Limb (tissue), 2 donors: ENCODE measurements at regions not wholly inside any gene's neighbourhood (a gene's known extent, or its start where the extent isn't known, plus 50 kb on each side); places are given as distances from the start of the nearest gene placed in this dataset.

ENCODE experiments used
- DNase-seq, 2 donors: peaks; one replicate each; pipeline ENCODE4 v3.0.0-alpha.2; 2016; ENCODE audit errors: extremely low spot score in 2 of 2

GRCh38 chr16:51813609-51814008, 662.5 kb upstream of the SALL1 start:
- no peak for DNase-seq

- DNase-seq = no peak
Measured at GRCh38 chr16:51812945-51813344, 661.9 kb upstream of the SALL1 start.

DNA sequence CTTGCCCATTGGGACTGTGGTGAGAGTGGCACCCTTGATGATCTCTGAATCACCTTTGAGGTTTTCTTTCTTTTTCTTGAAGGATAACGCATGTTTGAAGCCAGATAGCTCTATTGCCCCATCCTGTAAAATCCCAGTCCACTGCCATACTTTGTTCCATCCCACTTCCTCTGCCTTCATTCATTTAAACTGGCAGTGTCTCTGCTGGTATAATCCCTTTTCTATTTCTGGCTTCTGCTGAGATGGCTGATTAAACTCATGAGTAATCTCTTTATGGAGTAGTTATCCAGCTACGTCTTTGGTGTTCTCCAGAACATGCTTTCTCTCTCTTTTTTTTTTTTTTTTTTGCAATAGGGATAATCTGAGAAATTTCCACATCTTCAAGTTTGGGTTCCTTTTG, 656.5 kb upstream of the SALL1 start:
- DNase-seq = no peak

DNA sequence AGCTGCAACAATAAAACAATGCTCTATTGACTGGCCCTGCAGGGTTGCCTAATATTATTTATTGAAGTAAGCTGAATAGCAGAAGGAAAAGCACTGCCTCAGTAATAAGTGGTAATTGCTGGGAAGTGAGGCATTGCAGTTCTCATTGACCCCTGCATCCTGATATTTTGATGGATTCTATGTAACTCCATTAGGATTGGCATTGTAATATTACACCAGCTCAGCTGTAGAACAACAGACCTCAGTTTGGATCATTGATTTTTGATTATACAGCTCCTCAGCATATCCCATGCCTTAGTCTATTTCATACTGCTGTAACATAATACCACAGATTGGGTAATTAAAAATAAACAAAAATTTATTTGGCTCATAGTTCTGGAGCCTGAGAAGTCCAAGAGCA, 650.6 kb upstream of the SALL1 start:
- DNase-seq = no peak

- DNase-seq = no peak
Measured at GRCh38 chr16:51797669-51798259, 646.7 kb upstream of the SALL1 start.

- no peak for DNase-seq
Measured at GRCh38 chr16:51779240-51779639, 628.2 kb upstream of the SALL1 start.

DNA sequence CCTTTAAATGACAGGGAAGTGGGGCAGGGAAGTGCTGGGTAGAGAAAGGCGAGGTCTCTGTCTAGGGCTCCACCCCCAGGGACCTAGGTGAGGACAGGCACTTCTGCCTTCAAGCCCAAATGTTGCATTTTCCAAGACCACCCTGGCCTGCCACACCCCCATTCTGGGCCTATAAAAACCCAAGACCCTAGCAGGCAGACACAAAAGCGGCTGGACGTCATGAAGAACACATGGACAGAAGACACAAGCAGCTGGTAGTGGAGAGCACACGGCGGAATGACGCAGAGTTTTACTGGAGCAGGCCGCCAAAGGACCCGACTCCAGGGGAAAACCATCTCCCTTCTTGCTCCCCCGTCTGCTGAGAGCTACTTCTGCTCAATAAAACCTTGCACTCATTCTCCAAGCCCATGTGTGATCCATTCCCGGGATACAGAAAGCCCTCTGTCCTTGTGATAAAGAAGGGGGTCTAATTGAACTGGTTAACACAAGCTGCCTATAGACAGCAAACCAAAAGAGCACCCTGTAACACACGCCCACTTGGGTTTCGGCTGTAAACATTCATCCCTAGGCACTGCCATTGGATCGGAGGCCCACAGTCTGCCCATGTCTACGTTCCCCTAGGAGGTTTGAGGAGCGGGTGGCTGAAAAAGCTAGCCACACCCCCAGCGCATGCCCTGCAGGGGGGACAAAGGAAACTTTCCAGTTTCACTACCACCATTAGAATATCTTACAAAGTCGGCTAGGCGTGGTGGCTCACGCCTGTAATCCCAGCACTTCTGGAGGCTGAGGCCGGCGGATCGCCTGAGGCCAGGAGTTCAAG, 622.2 kb upstream of the SALL1 start:
- no peak for DNase-seq

GRCh38 chr16:51766739-51767138, 615.7 kb upstream of the SALL1 start:
- no peak for DNase-seq

DNA sequence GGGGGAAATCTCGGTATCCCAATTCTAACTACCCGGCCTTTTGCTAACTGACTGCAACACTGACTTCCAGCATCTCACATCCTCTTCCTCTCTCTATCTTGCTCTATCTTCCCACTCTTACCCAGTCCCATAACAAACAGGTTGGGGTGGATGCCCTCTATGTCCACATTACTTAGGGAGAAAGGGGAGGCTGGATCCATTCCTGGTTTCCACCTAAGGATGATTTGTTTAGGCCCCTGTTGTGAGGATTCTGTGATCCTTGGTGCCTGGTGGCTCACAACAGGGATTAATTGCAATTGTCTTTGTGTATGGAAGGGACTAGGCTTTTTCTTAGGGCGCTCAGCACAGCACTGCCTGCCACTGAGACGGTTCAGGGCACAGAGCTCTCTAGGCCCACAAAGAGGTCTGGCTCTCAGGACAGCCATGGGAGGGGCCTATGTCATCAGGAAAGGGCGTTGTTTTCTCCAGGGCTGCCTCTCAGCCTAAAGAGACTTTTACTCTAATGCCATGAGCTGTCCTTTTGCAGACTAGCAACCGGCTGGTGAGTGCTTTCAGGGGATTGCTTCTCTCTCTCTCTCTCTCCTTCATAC, 612.1 kb upstream of the SALL1 start:
- DNase-seq = no peak

DNA sequence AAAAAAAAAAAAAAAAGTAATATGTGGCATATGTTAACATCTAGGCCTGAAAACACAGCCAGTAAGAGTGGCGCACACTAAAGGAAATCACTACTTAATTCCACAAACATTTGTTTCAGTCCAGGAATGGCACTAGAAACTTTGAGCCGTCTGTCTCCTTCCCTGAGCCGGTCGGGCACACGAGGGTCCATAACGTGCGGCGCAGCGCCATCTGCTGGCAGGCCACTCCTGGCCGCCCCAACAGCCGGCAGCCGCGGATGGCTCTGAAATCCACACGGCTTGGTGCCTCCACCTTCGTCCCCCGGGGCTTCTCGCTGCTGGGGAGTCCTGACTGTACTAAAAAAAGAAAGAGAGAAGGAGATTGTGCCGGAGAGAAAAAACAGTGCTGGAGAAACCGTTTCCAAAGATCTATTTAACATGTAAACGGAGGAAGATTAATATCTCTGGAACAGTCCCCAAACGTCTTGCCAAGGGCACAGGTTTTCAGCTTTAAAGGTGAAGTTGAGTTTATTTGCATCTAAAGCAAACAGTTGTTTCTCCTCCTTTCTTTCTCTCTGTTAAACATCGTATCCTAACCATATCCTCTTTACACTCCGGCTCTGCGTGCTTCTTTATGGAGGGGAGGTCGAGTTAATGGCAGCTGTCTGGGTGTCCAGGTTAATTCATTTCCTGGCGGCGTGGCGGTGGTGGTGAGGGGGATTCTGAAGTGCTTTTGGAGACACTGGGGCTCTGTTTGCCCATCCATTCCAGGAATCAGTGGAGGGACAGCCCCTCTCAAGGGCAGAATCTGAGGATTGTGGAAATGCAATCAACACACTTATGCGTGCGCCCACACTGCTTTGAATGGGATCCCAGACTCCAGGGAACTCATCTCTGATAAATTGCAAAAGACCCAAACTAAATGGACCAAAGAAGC, 611.3 kb upstream of the SALL1 start:
- peak; percentile 84 to 91 for DNase-seq

- DNase-seq = no peak
Measured at GRCh38 chr16:51761001-51761400, 609.9 kb upstream of the SALL1 start.

GRCh38 chr16:51759999-51760398, 608.9 kb upstream of the SALL1 start:
- DNase-seq = no peak

DNA sequence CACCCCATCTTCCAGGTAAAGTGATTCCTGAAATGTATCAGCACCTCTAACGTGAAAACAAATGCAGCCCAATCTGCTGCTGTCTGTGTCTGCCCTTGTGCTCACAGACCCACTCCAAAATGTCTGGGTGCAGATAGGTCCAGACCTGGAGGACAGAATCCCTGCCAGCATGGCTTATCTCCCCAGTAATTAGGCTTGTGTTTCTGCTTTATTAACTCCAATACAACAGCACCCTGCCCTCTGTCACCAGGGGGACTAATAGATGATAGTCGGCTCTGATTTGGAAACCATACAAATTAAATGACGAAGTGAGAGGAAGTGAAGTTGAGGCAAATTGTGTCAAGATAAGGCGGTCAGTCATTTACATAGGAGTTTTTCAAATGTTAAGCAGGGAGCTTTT, 608.3 kb upstream of the SALL1 start:
- DNase-seq = no peak

GRCh38 chr16:51757921-51758479, 606.9 kb upstream of the SALL1 start:
- no peak for DNase-seq

DNA sequence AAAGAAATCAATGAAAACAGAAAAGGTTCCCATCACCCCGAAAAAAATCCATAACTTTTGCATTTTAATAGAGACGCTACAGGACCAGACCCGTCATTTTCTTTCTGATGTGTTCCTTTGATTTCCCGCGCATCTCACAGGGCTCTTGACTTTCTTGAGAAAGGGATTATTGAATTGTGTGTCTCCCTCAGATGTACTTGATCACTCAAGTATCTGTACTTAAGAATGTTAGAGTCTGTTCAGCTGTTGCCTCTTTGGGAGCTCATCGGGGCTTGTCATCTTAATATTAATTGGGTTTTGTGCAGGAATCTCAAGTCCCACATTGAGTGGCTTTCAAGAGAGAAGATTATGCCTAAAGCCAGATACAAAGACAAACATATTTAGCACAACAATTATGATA, 606.4 kb upstream of the SALL1 start:
- no peak for DNase-seq

GRCh38 chr16:51757124-51757470, 606.0 kb upstream of the SALL1 start:
- no peak for DNase-seq

DNA sequence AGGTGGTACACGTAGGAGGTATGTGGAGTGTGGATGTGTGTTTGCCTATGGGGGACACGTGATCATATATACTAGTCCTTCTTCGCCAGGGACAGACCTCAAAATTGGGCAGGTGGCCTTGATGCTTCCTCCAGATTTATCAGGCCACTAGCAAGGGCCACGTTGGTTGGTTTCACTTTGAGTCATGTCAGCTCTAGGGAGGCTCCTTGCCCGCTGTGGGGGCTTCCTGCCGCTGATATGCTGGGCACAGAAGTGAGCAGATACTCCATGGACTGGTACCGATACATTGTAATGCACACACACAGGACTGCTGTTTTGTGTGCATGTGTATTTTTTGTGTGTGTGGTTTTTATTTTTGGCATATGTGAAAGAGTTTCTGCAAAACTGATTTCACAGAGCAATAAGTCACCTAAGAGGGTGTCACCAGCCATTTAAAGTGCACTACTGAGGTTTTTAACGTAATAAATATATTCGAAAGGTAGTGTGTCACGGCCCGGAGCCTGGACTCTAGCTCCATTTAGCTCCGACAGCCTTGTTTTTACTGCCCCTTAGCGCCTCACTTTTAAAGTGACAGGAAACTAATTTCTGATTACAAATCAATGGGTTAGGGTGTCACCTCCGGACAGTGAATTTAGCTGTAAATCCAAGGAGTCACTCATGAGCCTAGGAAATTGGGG, 605.5 kb upstream of the SALL1 start:
- no peak for DNase-seq

- DNase-seq = no peak
Measured at GRCh38 chr16:51755577-51756355, 604.7 kb upstream of the SALL1 start.

- no peak for DNase-seq
Measured at GRCh38 chr16:51755039-51755501, 604.0 kb upstream of the SALL1 start.

DNA sequence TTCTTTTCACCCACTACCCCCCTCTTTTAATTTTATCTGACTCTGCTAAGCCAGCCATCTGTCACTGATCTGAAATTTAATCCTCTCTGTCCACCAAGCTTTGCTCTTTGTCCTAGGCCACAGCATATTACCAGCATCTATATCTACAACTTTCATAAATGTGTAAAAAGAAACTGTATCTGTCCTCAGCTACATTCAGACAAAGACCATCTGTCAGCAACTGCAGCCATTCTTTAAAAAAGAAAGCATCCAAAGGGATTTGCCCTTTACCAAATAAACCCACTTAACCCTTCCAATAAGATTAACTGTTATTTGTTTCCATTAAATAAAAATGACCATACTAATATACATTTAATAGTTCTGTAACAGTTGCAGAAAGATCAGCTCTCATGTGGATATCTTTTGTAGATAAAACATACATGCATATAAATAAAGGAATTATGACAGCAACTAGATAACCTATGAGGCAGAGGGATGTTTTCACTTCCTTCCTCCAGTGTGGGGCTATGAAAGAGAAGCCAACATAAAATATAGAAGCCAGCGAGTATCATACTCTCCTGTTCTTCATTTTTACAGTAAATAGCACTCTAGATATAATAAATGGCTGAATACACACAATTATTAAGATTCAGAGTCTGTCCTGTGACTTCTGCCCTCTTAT, 602.5 kb upstream of the SALL1 start:
- DNase-seq = no peak
